ENCODE measurements at regions not wholly inside any gene's neighbourhood (a gene's known extent, or its start where the extent isn't known, plus 50 kb on each side); places are given as distances from the start of the nearest gene placed in this dataset.
"Not testable (repeated sequence)": the region's sequence is repeated elsewhere in the genome, so short reads cannot be mapped to it uniquely, and the experiment has no call there.

DNA sequence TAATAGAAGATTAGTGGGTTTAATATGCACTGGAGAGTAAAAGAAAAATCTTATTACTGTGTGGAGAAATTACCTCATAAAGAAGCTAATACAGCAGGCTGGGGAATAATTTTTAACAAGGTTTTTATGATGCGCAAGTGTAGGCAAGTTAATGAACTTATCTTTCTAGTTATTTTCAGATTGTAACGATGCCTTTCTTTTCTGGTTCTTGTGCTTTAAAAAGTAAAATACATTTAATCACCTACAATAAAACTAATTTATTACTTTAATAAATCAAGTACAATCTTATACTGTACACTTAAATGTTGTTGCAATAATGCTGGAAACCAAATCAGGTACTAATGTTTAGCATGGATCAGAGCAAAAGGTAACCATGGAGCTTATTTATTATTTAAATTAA lies 266.6 kb downstream of the ZIC1 start:
- DNase-seq: no peak

DNA sequence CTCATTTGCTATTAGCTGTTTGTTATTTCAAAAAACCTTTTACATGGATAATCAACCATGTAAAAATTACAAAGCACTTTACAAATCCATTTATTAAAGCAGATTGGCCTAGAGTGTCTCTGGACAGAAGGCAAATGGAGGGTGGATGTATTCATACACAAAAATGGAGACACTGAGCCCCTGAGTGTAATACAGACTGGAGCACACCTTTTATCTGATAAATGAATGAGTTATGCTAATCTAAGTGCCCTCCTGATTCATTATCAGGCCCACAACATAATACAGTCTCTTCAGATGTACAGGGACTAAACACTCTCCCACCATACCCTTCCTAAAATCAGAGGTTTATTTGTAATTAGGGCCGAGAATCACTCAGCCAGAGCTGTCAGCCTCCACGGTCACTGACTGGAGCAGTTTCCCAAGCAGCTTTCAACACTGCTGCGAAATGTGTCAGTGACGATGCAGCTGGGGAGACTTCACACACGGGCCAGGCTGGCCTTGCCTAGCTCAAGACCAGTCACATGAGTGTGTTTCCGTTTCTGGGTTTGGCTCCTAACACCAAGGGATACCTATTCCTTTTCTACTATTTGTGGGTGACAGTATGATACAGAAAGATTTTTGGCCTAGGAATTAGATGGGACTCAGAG lies 271.8 kb downstream of the ZIC1 start:
- DNase-seq: peak; percentile 9

DNA sequence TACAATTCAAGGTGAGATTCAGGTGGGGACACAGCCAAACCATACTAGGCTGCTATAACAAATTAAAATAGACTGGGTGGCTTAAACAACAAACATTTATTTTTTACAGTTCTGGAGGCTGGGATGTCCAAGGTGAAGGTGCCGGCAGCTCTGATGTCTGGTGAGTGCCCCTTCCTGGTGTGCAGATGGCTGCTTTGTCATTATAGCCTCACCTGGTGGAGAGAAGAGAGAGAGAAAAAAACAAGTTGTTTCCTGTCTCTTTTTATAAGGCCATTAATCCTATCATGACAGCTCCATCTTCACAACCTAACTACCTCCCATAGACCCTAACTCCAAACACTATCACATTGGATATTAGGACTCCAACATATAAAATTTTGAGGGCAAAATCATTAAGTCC lies 279.7 kb downstream of the ZIC1 start:
- no peak for DNase-seq

DNA sequence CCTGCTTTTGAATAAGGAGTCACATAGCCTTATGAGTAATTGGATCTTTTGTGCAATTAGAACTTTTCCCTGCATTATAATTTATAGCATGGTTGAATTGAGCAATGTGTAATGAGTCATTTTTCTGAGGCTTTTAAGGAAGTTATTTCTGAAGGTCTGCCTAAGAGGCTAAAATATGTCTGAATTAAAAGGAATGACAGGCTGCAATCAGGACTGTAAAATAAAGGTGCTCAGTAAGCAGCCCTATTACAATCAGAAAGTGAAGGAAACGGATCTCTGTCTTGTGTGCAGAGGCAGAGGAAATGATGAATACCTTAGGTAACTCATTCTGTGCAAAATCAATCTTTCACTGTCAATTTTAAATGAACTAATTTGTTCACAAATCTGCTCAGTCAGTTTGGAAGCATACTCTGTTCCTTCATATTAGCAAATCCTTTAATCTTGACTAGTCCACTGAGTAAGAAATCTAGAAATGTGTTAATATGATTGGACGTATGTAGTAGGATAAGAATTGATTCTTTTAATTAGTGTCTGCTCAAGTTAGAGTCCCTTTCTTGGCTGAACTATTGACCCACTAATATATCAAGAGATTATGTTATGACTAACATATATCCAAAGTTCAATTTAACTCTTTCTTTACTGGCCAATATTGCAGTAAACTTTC lies 290.1 kb downstream of the ZIC1 start:
- no peak for DNase-seq

DNA sequence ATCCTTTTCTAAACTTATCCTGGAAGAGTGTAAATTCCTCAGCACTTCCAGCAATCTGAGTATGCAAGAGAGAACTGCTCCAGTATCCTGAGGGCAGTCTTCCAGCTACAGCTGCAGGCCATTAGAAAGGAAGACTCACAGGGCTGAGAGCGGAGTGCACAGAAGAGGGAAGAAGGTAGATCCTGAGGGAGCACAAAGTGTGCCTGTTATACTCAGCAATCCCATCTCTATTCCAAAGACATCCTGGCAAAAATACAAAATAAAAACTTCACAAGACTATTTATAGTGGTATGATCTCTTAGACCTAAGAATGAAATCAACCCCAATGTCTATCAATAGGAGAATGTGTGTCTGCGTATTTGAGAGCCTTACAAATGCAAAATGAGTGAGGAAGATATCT lies 292.0 kb downstream of the ZIC1 start:
- no peak for DNase-seq

DNA sequence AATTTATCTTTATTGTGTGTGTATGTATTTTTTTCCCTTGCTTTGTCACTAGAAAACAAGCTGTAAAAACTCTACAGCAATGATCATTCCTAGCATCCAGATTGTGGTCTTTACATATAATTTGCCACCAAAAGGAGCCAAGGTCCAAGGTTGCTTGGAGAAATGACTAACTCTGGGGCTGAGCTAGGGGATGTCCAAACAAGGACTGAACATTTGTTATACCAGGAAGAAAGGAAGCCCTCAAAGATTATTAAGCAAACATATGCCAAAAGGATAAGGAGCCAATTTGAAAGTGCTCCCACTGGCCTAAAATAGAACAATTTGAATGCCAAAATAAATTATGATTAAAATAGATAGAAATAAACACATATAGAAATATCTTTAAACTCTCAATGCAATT lies 293.3 kb downstream of the ZIC1 start:
- DNase-seq: no peak

DNA sequence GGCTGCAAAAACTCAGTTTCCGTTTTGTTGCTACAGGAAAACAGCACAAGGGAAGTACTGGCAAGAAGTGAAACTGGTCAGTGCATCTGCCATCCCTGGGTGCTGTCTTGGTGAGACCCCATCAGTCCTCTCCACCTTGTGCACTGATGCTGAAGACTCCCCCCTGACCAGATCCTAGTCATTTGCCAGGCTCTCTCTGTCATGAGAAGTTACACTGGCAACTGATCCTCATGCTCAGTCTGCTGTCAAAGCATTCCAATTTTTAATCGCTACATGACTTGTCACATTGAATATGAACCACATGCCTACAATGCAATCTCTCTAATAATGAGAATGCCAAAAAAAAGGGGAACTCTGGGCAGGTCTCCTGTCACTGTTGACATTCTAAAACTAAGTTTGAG lies 296.5 kb downstream of the ZIC1 start:
- DNase-seq: no peak

DNA sequence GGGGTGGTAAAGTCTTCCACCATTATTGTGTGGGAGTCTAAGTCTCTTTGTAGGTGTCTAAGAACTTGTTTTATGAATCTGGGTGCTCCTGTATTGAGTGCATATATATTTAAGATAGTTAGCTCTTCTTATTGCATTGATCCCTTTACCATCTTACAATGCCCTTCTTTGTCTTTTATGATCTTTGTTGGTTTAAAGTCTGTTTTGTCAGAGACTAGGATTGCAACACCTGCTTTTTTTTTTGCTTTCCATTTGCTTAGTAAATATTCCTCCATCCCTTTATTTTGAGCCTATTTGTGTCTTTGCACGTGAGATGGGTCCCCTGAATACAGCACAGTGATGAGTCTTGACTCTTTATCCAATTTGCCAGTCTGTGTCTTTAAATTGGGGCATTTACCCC lies 301.6 kb downstream of the ZIC1 start:
- not testable (repeated sequence) for DNase-seq

DNA sequence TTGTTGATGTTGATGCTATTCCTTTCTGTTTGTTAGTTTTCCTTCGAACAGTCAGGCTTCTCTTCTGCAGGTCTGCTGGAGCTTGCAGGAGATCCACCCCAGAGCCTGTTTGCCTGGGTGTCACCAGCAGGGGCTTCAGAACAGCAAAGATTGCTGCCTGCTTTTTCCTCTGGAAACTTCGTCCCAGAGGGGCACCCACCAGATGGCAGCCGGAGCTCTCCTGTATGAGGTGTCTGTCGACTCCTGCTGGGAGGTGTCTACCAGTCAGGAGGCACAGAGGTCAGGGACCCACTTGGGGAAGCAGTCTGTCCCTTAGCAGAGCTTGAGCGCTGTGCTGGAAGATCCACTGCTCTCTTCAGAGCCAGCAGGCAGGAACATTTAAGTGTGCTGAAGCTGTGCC lies 303.2 kb downstream of the ZIC1 start:
- no peak for DNase-seq

DNA sequence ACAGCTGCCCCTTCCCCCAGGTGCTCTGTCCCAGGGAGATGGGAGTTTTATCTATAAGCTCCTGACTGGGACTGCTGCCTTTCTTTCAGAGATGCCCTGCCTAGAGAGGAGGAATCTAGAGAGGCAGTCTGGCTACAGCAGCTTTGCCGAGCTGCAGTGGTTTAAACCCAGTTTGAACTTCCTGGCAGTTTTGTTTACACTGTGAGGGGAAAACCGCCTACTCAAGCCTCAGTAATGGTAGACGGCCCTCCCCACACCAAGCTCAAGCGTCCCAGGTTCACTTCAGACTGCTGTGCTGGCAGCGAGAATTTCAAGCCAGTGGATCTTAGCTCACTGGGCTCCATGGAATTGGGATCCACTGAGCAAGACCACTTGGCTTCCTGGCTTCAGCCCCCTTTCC lies 303.6 kb downstream of the ZIC1 start:
- DNase-seq: not testable (repeated sequence)

DNA sequence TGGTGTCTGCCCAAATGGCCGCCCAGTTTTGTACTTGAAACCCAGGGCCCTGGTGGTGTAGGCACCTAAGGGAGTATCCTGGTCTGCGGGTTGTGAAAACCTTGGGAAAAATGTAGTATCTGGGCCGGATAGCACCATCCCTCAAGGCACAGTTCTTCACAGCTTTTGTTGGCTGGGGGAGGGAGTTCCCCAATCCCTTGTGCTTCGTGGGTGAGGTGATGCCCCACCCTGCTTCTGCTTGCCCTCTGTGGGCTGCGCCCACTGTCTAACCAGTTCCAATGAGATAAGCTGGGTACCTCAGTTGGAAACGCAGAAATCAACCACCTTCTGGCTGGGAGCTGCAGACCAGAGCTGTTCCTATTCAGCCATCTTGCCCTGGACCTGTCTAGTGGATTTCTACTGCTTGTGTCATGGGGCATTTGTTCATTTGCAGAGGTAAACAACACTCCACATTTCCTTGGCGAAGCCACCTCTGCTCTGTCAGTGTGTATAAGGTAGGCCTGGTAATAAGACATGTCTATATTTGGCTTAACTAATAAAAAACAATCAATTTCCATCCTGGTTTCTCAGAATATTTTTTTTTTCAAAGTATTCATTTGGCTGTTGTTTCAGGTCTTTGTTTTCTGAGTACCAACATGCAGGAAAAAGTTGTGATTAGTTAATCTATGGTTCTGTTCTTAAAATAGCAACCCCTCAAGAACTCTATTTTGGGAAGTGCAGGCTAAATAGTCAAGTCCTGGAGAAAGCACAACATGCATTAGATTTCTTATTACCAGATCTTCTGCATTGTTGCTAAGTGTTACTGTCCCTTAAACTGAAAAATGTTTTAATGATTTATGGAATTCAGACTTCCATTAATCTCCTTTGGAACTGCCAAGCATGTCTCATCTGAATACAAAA lies 304.3 kb downstream of the ZIC1 start:
- no peak for DNase-seq

DNA sequence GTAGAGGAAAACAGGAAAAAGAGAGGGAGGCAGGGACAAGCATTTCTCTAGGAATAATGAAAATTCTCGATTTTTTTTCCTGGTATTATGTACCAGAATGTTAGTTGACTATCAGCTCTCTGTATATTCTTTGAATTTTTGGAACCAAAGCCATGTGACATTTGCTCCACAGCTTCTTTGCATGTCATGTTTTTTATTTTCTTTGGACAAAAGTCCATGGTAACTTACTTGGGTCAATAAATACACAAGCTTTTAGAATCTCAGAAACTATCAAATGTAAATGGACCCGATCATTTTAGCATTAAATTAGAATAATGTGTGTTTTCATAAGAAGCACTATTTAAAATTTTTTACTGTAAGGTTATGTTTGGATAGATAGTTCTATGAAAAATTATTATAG lies 320.5 kb downstream of the ZIC1 start:
- no peak for DNase-seq

DNA sequence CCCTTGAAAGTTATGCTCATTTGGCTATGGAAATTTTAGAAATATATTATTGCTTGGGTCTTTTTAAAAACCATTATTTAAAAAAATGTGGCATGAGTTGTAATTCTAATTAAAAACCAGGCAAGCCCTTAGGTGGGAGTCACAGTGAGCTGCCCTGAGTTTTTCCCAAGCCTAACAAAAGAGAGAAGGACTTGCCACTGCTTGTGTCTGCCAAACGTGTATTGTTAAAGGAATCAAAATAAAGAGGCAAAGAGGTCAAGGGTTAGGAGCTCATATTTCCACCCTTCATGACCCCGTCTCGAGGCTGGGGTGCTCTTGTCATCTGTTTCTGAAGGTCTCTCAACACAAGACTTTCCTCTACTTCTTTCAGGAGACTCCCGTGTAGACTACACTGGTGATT lies 321.1 kb downstream of the ZIC1 start:
- DNase-seq: no peak

DNA sequence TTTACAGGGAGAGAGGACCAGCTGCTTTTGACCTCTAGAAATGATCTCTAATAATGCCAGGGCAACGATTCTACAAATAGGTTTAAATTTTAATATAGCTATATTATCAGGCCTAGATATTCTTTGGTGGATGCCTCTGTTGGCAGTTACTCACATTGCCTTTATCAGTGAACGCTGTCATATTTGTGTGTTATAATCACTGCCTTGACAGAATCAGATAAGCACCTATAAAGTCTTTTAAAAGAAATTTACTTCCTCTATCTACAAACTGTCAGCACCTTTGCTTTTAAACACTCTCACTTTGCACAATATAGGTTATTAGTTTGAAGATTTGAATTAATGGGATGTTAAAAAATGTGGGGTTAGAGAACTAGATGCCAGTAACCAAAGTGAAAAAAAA lies 324.1 kb downstream of the ZIC1 start:
- DNase-seq: no peak

DNA sequence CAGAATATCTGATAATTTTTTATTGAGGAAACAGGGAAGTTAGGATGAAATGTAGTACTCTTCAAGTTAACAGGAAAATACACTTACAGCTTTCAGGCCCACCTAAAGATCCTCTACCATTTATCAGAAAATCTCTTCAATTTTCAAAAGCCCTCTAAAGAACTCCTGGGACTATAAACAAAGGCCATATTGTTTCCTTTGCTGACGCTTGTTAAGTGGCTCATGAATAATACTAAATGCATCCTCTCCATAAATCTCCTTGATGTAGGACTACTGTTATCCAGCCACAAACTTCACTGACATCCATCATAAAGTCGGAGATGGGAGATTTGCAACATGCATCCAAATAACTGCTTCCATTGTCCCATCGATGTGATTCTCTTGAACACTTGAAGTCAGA lies 326.5 kb downstream of the ZIC1 start:
- no peak for DNase-seq

DNA sequence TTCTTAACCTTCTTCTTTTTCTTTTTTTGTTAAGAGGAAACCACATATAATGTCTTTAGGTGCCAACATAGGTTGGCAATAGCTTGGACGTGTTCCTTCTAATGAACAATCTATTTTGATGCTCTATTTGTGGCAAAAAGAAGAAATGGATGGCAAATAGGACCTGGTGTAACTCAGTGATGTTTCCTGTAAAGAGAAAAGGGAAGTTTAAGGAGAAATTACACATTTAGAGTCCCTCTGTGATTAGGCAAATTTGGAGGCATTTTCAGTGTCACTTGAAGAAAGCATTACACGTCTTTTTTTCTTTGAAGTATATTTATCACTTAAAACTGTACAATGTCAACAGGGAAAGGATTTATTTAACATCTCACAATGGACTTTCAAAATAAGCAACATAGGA lies 327.1 kb downstream of the ZIC1 start:
- no peak for DNase-seq

DNA sequence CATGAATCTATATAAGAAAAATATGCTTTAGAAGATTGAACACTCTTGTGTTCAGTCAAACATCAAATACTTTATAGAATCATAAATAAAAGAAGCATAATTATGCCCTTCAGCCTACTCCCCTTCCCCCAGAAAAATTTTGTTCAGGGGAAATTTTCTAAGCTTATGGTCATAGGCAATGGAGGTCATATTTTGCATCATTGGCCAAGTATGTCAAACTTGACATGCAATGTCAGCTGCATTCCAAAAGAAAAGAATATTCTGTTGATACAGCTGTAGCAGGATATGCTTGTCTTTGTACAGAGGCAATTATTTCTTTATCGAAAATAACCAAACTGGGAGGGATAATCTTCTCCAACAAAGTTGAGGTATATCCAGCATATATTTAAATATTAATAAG lies 328.2 kb downstream of the ZIC1 start:
- DNase-seq: no peak

DNA sequence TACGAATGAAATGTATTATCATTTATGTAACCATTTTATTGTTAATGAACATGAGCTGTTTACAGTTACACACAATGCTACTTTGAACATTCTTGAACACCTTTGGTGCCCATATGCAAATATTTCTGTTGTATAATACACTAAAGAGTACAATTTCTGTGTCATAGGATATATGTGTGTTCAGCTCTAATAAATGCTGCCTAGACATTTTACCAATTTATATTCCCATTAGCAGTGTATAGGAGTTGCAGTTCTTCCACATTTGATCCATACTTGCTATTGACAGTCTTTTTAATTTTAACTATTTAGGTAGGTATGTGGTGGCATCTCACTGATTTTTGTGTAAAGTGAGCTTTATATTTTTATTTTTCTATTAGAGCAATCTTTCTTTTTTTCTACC lies 331.8 kb downstream of the ZIC1 start:
- DNase-seq: no peak

DNA sequence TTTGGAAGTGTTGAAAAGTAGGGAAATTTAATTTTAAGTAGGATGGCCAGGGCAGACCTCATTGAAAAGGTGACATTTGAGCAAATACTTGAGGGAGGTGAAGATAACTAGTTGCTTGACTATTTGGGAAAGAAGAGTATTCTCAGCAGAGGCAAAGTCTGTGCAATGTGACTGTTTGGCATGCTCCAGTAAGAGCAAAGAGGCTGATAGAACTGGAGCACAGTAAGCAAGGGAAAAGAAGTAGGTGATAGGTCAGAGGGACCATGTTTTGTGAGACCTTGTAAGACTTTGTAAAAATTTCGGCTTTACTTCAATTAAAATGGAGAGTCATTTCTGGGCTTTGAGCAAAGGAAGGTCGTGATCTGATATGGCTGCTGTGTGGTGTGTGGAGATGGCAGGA lies 335.8 kb downstream of the ZIC1 start:
- no peak for DNase-seq

DNA sequence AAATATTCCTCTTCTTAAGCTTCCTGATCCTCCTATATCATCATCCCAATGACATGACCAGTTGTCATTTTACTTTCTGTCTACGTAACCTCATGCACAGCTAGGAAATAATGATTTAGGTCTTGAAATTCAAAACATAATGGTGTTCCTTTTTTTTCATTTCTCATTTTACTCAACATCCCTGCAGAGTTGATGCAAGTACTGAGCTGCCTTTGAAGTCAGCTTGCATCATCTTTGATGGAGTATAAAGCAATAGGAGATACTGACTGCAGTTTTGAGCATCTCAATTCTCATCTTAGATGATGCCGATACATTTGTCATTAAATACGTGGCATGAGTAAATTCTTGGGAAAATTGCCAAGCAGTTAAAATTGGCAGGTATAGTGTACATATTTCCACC lies 346.1 kb downstream of the ZIC1 start:
- DNase-seq: no peak

DNA sequence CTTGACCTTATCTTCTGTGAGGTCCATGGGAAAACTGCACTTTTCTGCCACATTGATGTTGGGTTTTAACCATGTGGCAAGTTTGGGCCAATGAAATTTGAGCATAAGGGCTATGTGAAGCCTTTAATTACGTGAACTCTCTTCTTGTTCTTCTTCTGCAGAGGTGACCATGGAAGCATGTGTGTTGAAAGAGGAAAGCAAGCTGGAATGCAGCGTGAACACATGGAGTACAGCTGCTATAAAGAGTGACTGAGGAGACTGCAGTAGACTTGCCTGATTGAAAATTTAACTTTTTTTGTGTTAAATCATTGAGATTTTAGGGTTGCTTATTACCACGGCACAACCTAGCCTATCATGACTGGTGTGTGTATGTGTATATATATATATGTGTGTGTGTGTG lies 347.3 kb downstream of the ZIC1 start:
- DNase-seq: no peak

DNA sequence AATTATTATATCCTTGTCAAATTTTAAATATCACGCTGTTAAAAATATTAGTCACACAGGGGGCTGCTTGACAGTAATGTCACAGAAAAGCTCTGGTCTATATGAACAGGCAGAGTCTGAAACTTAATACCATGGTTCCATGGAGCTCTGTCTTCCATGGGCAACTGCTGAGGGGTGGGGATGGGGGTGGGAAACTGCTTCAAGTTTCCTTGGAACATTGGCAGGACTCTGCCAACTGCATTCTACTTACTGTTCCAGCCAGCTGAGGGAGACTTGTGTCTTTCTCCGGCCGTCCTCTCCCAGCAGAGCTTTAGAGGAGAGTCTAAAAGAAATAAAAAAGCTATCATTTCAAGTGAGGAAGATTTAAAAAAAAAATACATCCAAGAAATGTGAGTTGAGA lies 348.7 kb downstream of the ZIC1 start:
- DNase-seq: no peak

DNA sequence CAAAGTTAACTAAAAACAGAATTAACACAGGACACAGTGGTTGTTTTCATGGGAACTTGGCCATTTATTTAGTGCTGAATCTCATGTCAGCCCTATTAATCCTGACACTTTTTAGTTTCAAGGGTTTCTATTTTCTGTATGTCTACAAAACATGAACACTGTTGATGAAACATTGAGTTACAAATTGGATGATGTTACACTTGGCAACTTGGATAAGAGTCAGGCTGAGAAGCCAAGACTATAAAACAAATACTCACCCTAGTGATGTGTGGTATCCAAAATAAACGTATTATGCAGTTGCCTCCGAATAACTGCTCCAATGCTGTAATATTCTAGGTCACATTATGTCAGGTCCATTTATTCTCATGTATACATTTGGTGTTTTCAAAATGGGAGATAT lies 349.6 kb downstream of the ZIC1 start:
- no peak for DNase-seq

DNA sequence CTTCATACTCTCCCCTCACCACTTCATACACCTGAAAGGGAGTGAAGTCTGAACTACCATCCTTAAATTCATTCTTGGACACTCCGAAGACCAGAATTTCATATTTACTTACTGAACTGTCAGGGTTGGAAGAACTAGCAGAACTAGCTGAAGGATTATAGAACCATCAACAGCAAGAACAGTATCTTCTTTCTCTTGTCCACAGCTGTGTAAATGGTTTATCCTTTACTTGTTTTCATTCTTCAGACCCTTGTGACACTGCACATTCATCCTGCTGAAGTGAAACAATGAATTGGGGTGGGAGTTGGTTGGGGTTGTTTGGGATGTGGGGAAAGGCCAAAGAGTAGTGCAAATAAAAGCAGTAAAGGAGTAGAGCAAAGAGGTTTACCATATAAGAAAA lies 350.9 kb downstream of the ZIC1 start:
- no peak for DNase-seq
